Stimulated activated naive CD8-positive, alpha-beta T cell treated with anti-CD3 and anti-CD28 coated beads, Interleukin-15, Interleukin-2, amounts not matched to agents 100 ng/mL and 50 ng/mL, for 24 hours (primary cell): ENCODE measurements at regions not wholly inside any gene's neighbourhood (a gene's known extent, or its start where the extent isn't known, plus 50 kb on each side); places are given as distances from the start of the nearest gene placed in this dataset.

ENCODE experiments used
- H3K27ac Mint-ChIP-seq: one replicate; pipeline ENCODE4 v1.8.0; 2021; ENCODE audit warnings: mild to moderate bottlenecking, mixed read lengths
- H3K27me3 Mint-ChIP-seq: one replicate; pipeline ENCODE4 v1.8.0; 2021; ENCODE audit warnings: mixed read lengths
- H3K36me3 Mint-ChIP-seq: one replicate; pipeline ENCODE4 v1.8.0; 2021; ENCODE audit warnings: low read depth, mixed read lengths
- H3K4me1 Mint-ChIP-seq: one replicate; pipeline ENCODE4 v1.8.0; 2021; ENCODE audit warnings: low read depth, mixed read lengths
- H3K4me3 Mint-ChIP-seq: one replicate; pipeline ENCODE4 v1.8.0; 2021; ENCODE audit warnings: mild to moderate bottlenecking, mixed read lengths
- H3K9me3 Mint-ChIP-seq: one replicate; pipeline ENCODE4 v1.8.0; 2021; ENCODE audit warnings: mixed read lengths

DNA sequence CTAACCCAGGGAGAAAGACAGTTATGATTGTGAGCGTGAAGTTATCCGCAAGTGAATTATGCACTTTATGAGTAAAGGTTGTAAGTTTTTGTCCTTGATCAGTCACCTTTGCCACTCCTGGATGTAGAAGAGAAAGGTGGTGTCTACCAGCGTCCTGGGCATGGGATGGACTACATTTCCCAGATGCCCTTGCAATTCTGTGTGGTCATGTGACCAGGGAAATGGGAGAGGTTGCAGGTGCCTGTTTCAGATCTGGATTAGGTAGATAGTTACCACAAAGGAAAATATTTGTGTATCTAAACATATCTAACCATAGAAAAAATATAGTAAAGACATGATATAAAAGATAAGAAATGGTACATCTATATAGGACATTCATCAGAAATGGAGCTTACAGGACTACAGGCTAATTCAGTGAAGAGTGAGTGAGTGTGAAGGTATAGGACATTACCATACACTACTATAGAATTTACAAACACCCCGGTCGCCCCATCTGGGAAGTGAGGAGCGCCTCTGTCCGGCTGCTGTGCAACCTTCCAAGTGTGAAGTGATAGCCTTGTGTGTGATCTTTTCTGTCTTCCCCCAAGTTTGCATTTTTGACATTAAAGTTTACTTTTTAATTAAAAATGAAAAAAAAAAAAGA, 51.6 kb upstream of the CACNA1A start:
- Mint-ChIP-seq H3K9me3 (peaks cover 3% of the 10 kb centered on the region), H3K4me3 (no peak overlapping the region), H3K27ac (no peak overlapping the region), H3K4me1 (no peaks in the 10 kb centered on the region), H3K36me3 (no peaks in the 10 kb centered on the region), H3K27me3 (peaks cover 35% of the 10 kb centered on the region)

DNA sequence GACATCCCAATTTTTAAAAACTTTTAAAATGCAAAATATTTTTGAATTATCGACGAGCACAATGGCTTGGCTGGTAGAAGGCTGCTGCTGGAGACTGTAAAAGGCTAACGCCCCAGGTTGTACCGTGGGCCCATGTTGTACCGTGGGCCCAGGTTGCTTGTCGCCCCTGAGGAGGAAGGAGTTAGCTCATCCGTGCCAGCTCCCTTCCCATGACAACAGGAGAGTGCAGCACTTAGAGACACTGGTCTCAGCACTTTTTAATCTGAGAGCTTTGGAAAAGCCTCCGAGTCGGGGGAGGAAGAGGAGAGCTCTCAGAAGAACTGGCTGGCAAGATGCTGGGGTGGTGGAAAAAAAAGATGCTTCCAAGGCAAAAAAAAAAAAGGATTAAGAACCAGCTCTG, 50.3 kb upstream of the CACNA1A start:
- H3K27me3 Mint-ChIP-seq, result peaks cover 43% of the 10 kb centered on the region
- no peak overlapping the region for H3K4me3 Mint-ChIP-seq
- no peaks in the 10 kb centered on the region for H3K36me3 Mint-ChIP-seq
- H3K27ac Mint-ChIP-seq, result no peak overlapping the region
- peaks cover 3% of the 10 kb centered on the region for H3K9me3 Mint-ChIP-seq
- H3K4me1 Mint-ChIP-seq, result no peaks in the 10 kb centered on the region
